ENCODE measurements at regions not wholly inside any gene's neighbourhood (a gene's known extent, or its start where the extent isn't known, plus 50 kb on each side); places are given as distances from the start of the nearest gene placed in this dataset.

GRCh38 chr5:138702166-138703077 is 50.8 kb upstream of the CTNNA1 start:
- peaks cover 0 to 11% (median 2%) of the 10 kb centered on the region in 12 donors for H3K4me1 ChIP-seq
- peaks cover 0 to 5% (median 0%) of the 10 kb centered on the region in 9 donors for H3K27me3 ChIP-seq
- H3K4me3 ChIP-seq = no peak overlapping the region
- no peak overlapping the region for H3K27ac ChIP-seq
- intact Hi-C loops (cut with DNase I) = no loop called here
- TF ChIP-seq CTCF (IDR thresholded peaks at IDR 0.05) (no peak), POLR2A (IDR thresholded peaks at IDR 0.05) (no peak)
- no peaks in the 10 kb centered on the region for H3K9me3 ChIP-seq
- H3K36me3 ChIP-seq = no peaks in the 10 kb centered on the region
- 76 to 82% (median 79%) methylated on average over 5 of the region's 5 CpGs for WGBS, 4 donors
- no peak for ATAC-seq
- DNase-seq = no peak

DNA sequence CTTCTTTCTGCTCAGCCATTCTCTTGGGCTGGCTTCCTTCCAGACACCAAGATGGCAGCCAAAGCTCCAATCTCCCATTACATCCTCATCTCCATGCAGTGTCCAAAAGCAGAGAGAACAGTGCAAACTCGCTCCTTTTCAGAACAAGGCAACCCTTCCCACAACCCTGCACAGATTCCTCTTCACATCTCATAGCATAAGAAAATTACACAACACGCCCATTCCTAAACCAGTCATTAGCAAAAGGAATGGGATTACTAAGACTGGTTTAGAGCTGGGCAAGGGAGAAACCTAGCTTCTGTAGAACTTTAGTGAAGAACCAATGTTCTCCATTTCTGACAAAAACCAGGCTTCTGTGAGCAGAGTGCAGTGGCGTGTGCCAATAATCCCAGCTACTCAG is 51.5 kb upstream of the CTNNA1 start:
- Histone ChIP-seq H3K9me3 (no peaks in the 10 kb centered on the region), H3K27me3 (peaks cover 0 to 5% (median 0%) of the 10 kb centered on the region in 9 donors), H3K4me1 (peaks cover 0 to 13% (median 4%) of the 10 kb centered on the region in 12 donors), H3K36me3 (no peaks in the 10 kb centered on the region), H3K4me3 (no peak overlapping the region), H3K27ac (no peak overlapping the region)
- DNase-seq (no peak), ATAC-seq (no peak)
- 91 to 95% (median 95%) methylated on average over 3 of the region's 3 CpGs for WGBS, 4 donors
- intact Hi-C loops (cut with DNase I) = no loop called here
- TF ChIP-seq POLR2A (IDR thresholded peaks at IDR 0.05) = no peak
- TF ChIP-seq CTCF (IDR thresholded peaks at IDR 0.05) = no peak

DNA sequence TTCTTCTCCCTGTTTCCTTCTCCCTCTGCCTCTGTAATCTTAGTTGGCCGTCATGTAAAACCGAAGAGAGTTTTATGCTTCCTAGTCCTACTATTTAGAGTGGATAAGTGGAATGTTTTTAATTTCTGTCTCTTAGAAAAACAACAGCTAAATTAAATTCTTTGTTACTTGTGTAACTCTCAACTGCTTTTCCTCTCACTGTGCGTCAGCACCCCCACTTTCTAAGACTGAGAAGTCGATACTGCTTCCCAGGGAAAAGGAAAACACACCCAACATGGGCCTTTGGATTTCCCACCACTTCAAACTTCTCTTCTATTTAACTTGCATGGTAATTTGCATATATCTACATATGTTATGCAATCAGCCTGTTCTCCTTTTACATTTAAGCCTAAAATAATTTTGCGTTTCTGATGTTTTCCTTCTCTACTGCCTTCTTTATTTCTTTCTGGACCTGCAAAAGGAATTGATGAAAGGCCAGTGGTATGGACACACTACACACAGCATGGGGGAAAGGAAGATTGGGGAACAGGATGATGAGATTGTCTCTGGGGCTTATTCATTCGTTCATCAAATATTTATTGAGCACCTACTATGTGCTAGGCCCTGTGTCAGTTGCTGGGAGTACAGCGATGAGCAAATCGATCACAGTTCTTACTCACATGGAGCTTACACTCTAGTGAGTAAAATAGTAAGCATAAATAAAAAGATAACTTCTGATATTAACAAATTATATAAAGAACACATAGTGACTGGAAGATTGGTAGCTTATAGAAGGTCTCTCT is 52.5 kb upstream of the CTNNA1 start:
- DNase-seq = no peak
- Histone ChIP-seq H3K9me3 (no peaks in the 10 kb centered on the region), H3K27ac (no peak overlapping the region), H3K27me3 (peaks cover 0 to 5% (median 0%) of the 10 kb centered on the region in 9 donors), H3K4me3 (no peak overlapping the region), H3K36me3 (no peaks in the 10 kb centered on the region), H3K4me1 (peaks cover 0 to 18% (median 1%) of the 10 kb centered on the region in 12 donors)
- no peak for TF ChIP-seq POLR2A (IDR thresholded peaks at IDR 0.05)
- no peak for TF ChIP-seq CTCF (IDR thresholded peaks at IDR 0.05)
- intact Hi-C loops (cut with DNase I) = no loop called here
- no peak for ATAC-seq
- WGBS, 4 donors = 90 to 93% (median 91%) methylated on average over 8 of the region's 8 CpGs

- ATAC-seq (peak in 1 of 4 donors; percentile 6), DNase-seq (no peak)
- TF ChIP-seq CTCF (IDR thresholded peaks at IDR 0.05) (no peak), POLR2A (IDR thresholded peaks at IDR 0.05) (no peak)
- Histone ChIP-seq H3K36me3 (no peaks in the 10 kb centered on the region), H3K4me1 (peaks cover 0 to 21% (median 1%) of the 10 kb centered on the region in 12 donors), H3K4me3 (no peak overlapping the region), H3K27me3 (peaks cover 0 to 5% (median 0%) of the 10 kb centered on the region in 9 donors), H3K9me3 (no peaks in the 10 kb centered on the region), H3K27ac (no peak overlapping the region)
- intact Hi-C loops (cut with DNase I) = no loop called here
- WGBS, 4 donors = 92 to 95% (median 93%) methylated on average over 2 of the region's 2 CpGs
These were observed 53.7 kb upstream of the CTNNA1 start for GRCh38 chr5:138699482-138699881.
